Activated CD8-positive, alpha-beta memory T cell treated with anti-CD3 and anti-CD28 coated beads for 36 hours (primary cell): ENCODE measurements at regions not wholly inside any gene's neighbourhood (a gene's known extent, or its start where the extent isn't known, plus 50 kb on each side); places are given as distances from the start of the nearest gene placed in this dataset.
"Not testable (repeated sequence)": the region's sequence is repeated elsewhere in the genome, so short reads cannot be mapped to it uniquely, and the experiment has no call there.

Source experiments
- CTCF ChIA-PET: fragments of 350-600 bp; sonication (Branson Sonifier 250); formaldehyde crosslinking; loops from one replicate; lab custom pipeline; 2021; ENCODE audit warnings: antibody characterized with exemption; lab: Charles Lee
- POLR2A ChIA-PET: fragments of 350-600 bp; sonication (Branson Sonifier 250); formaldehyde crosslinking; loops from one replicate; lab custom pipeline; 2021; ENCODE audit warnings: antibody characterized with exemption; lab: Charles Lee

GRCh38 chr4:184284742-184285141 lies 67.1 kb upstream of the ENPP6 start:
- ChIA-PET POLR2A (no interaction called here), CTCF (interaction anchor here (7.4 kb wide), 1 partner anchor 18 kb away, joined by 64 read pairs; no protein-coding TSS in a partner anchor)

GRCh38 chr4:184284336-184284690 lies 66.6 kb upstream of the ENPP6 start:
- ChIA-PET CTCF (interaction anchor here (1.8 to 7.4 kb wide), 2 partner anchors 11 to 18 kb away, joined by 3 to 64 read pairs; no protein-coding TSS in a partner anchor), POLR2A (no interaction called here)

GRCh38 chr4:184283659-184284335 lies 66.1 kb upstream of the ENPP6 start:
- POLR2A ChIA-PET, result interaction anchor here (0.7 to 3.7 kb wide), 7 partner anchors 15 to 230 kb away, joined by 3 to 27 read pairs (median 9); partner anchors contain the start of gene IRF2
- CTCF ChIA-PET, result interaction anchor here (0.6 to 7.4 kb wide), 9 partner anchors 10 to 290 kb away, joined by 3 to 64 read pairs (median 5); no protein-coding TSS in a partner anchor

GRCh38 chr4:184282895-184283654 lies 65.4 kb upstream of the ENPP6 start:
- POLR2A ChIA-PET, result interaction anchor here (0.5 to 3.7 kb wide), 10 partner anchors 9 to 231 kb away, joined by 3 to 27 read pairs (median 6); partner anchors contain the start of gene IRF2
- CTCF ChIA-PET, result interaction anchor here (0.6 to 7.4 kb wide), 12 partner anchors 9 to 291 kb away, joined by 3 to 64 read pairs (median 4); no protein-coding TSS in a partner anchor

- POLR2A ChIA-PET, result interaction anchor here (0.6 to 3.7 kb wide), 8 partner anchors 8 to 880 kb away, joined by 3 to 27 read pairs (median 5); partner anchors contain the start of gene IRF2
Measured at GRCh38 chr4:184282251-184282713, 64.6 kb upstream of the ENPP6 start.

GRCh38 chr4:184281231-184282139 lies 63.8 kb upstream of the ENPP6 start:
- ChIA-PET POLR2A (interaction anchor here (0.6 to 3.7 kb wide), 8 partner anchors 13 to 1810 kb away, joined by 3 to 27 read pairs (median 4); partner anchors contain the start of genes CASP3, IRF2 and PRIMPOL), CTCF (interaction anchor here (0.8 to 7.4 kb wide), 5 partner anchors 15 to 233 kb away, joined by 3 to 64 read pairs (median 6); no protein-coding TSS in a partner anchor)

More at GRCh38 chr4:184282251-184282713, 64.6 kb upstream of the ENPP6 start:
- CTCF ChIA-PET, result interaction anchor here (0.8 to 7.4 kb wide), 8 partner anchors 9 to 232 kb away, joined by 3 to 64 read pairs (median 6); no protein-coding TSS in a partner anchor

GRCh38 chr4:184280591-184281071 lies 63.0 kb upstream of the ENPP6 start:
- ChIA-PET CTCF (interaction anchor here (7.4 kb wide), 1 partner anchor 14 kb away, joined by 64 read pairs; no protein-coding TSS in a partner anchor), POLR2A (interaction anchor here (1.0 to 3.7 kb wide), 4 partner anchors 15 to 368 kb away, joined by 3 to 27 read pairs (median 14); partner anchors contain the start of genes CASP3, IRF2 and PRIMPOL)

GRCh38 chr4:184280137-184280536 lies 62.5 kb upstream of the ENPP6 start:
- ChIA-PET CTCF (interaction anchor here (0.5 to 7.4 kb wide), 2 partner anchors 14 to 33 kb away, joined by 3 to 64 read pairs; no protein-coding TSS in a partner anchor), POLR2A (interaction anchor here (1.0 to 3.7 kb wide), 4 partner anchors 15 to 369 kb away, joined by 3 to 27 read pairs (median 14); partner anchors contain the start of genes CASP3, IRF2 and PRIMPOL)

GRCh38 chr4:184279496-184280061 lies 61.9 kb upstream of the ENPP6 start:
- ChIA-PET CTCF (interaction anchor here (0.5 to 7.4 kb wide), 3 partner anchors 13 to 557 kb away, joined by 3 to 64 read pairs (median 3); no protein-coding TSS in a partner anchor), POLR2A (interaction anchor here (1.0 to 1.4 kb wide), 2 partner anchors 180 to 369 kb away, joined by 3 to 4 read pairs; partner anchors contain the start of genes CASP3 and PRIMPOL)

- POLR2A ChIA-PET, CTCF ChIA-PET: not testable (repeated sequence)
Measured at GRCh38 chr4:184277769-184278168, 60.1 kb upstream of the ENPP6 start.

GRCh38 chr4:184277010-184277409 lies 59.3 kb upstream of the ENPP6 start:
- CTCF ChIA-PET, POLR2A ChIA-PET: not testable (repeated sequence)

- POLR2A ChIA-PET, result not testable (repeated sequence)
- CTCF ChIA-PET, result interaction anchor here (0.9 kb wide), 1 partner anchor 10 kb away, joined by 3 read pairs; no protein-coding TSS in a partner anchor
Measured at GRCh38 chr4:184276346-184276745, 58.7 kb upstream of the ENPP6 start.

- ChIA-PET CTCF (interaction anchor here (0.9 kb wide), 1 partner anchor 10 kb away, joined by 3 read pairs; no protein-coding TSS in a partner anchor), POLR2A (no interaction called here)
Measured at GRCh38 chr4:184275766-184276165, 58.1 kb upstream of the ENPP6 start.

GRCh38 chr4:184274286-184274951 lies 56.7 kb upstream of the ENPP6 start:
- ChIA-PET POLR2A (interaction anchor here (1.1 to 1.6 kb wide), 2 partner anchors 8 to 375 kb away, joined by 4 to 6 read pairs; partner anchors contain the start of genes CASP3 and PRIMPOL), CTCF (interaction anchor here (0.6 to 1.8 kb wide), 3 partner anchors 9 to 368 kb away, joined by 6 to 10 read pairs (median 6); no protein-coding TSS in a partner anchor)

GRCh38 chr4:184273166-184274147 lies 55.8 kb upstream of the ENPP6 start:
- POLR2A ChIA-PET, result interaction anchor here (1.1 to 1.6 kb wide), 3 partner anchors 9 to 376 kb away, joined by 3 to 6 read pairs (median 4); partner anchors contain the start of genes CASP3, IRF2 and PRIMPOL
- CTCF ChIA-PET, result interaction anchor here (0.6 to 1.8 kb wide), 5 partner anchors 9 to 369 kb away, joined by 3 to 10 read pairs (median 6); no protein-coding TSS in a partner anchor
